Progenitor cell of endocrine pancreas (in vitro differentiated cells): ENCODE measurements at regions not wholly inside any gene's neighbourhood (a gene's known extent, or its start where the extent isn't known, plus 50 kb on each side); places are given as distances from the start of the nearest gene placed in this dataset.

Experiments
- DNase-seq: peaks from one replicate; pipeline ENCODE4 v3.0.0; 2021; ENCODE audit warnings: low spot score; ENCODE audit not compliant: unreplicated experiment
- H3K27ac Mint-ChIP-seq: 2 replicates; pipeline ENCODE4 v1.8.0; 2021; ENCODE audit warnings: mild to moderate bottlenecking, moderate library complexity, mixed read lengths
- H3K27me3 Mint-ChIP-seq: 2 replicates; pipeline ENCODE4 v1.8.0; 2021; ENCODE audit warnings: mixed read lengths
- H3K36me3 Mint-ChIP-seq: 2 replicates; pipeline ENCODE4 v1.8.0; 2022; ENCODE audit warnings: mixed read lengths; ENCODE audit not compliant: insufficient read depth
- H3K4me1 Mint-ChIP-seq: 2 replicates; pipeline ENCODE4 v1.8.0; 2021; ENCODE audit warnings: low read depth, mixed read lengths
- H3K4me3 Mint-ChIP-seq: 2 replicates; pipeline ENCODE4 v1.8.0; 2021; ENCODE audit warnings: low read depth, mild to moderate bottlenecking, moderate library complexity, mixed read lengths
- H3K9me3 Mint-ChIP-seq: 2 replicates; pipeline ENCODE4 v1.8.0; 2021; ENCODE audit warnings: low read depth, mixed read lengths
- CTCF ChIP-seq: fragments of 200-600 bp; sonication (generic); IDR thresholded peaks from one replicate; pipeline ENCODE4 v1.5.0; 2021; ENCODE audit warnings: antibody characterized with exemption, mild to moderate bottlenecking; ENCODE audit not compliant: unreplicated experiment

- peaks cover 4% of the 10 kb centered on the region for H3K9me3 Mint-ChIP-seq
- H3K4me3 Mint-ChIP-seq = no peak overlapping the region
- H3K27ac Mint-ChIP-seq = no peak overlapping the region
- no peaks in the 10 kb centered on the region for H3K27me3 Mint-ChIP-seq
- DNase-seq = no peak
- H3K36me3 Mint-ChIP-seq = no peaks in the 10 kb centered on the region
- no peak for TF ChIP-seq CTCF
- no peaks in the 10 kb centered on the region for H3K4me1 Mint-ChIP-seq
These were observed 76.0 kb upstream of the H2AZ1 start for GRCh38 chr4:100026066-100026465.

GRCh38 chr4:100023800-100024199 is 73.7 kb upstream of the H2AZ1 start:
- no peak for DNase-seq
- Mint-ChIP-seq H3K36me3 (no peaks in the 10 kb centered on the region), H3K4me1 (no peaks in the 10 kb centered on the region), H3K4me3 (no peak overlapping the region), H3K27ac (no peak overlapping the region), H3K9me3 (peaks cover 11% of the 10 kb centered on the region), H3K27me3 (no peaks in the 10 kb centered on the region)
- no peak for TF ChIP-seq CTCF

GRCh38 chr4:100022792-100023222 is 72.7 kb upstream of the H2AZ1 start:
- no peak for DNase-seq
- TF ChIP-seq CTCF = no peak
- H3K4me1 Mint-ChIP-seq = no peaks in the 10 kb centered on the region
- H3K4me3 Mint-ChIP-seq = no peak overlapping the region
- H3K27me3 Mint-ChIP-seq = no peaks in the 10 kb centered on the region
- H3K36me3 Mint-ChIP-seq = no peaks in the 10 kb centered on the region
- peaks cover 11% of the 10 kb centered on the region for H3K9me3 Mint-ChIP-seq
- H3K27ac Mint-ChIP-seq = no peak overlapping the region

- no peak for DNase-seq
- H3K4me3 Mint-ChIP-seq = no peak overlapping the region
- H3K27ac Mint-ChIP-seq = no peak overlapping the region
- TF ChIP-seq CTCF = no peak
- H3K27me3 Mint-ChIP-seq = no peaks in the 10 kb centered on the region
- no peaks in the 10 kb centered on the region for H3K4me1 Mint-ChIP-seq
- H3K9me3 Mint-ChIP-seq = peaks cover 7% of the 10 kb centered on the region
- H3K36me3 Mint-ChIP-seq = no peaks in the 10 kb centered on the region
These were observed 69.7 kb upstream of the H2AZ1 start for GRCh38 chr4:100019821-100020220.

- Mint-ChIP-seq H3K4me1 (no peaks in the 10 kb centered on the region), H3K9me3 (peaks cover 7% of the 10 kb centered on the region)
- no peak for TF ChIP-seq CTCF
These were observed 67.7 kb upstream of the H2AZ1 start for GRCh38 chr4:100017637-100018310.

More at GRCh38 chr4:100017637-100018310, 67.7 kb upstream of the H2AZ1 start:
- DNase-seq = no peak
- no peaks in the 10 kb centered on the region for H3K27me3 Mint-ChIP-seq
- H3K36me3 Mint-ChIP-seq = no peaks in the 10 kb centered on the region
- no peak overlapping the region for H3K27ac Mint-ChIP-seq
- no peak overlapping the region for H3K4me3 Mint-ChIP-seq
